GM10248 (cell line): ENCODE measurements at regions not wholly inside any gene's neighbourhood (a gene's known extent, or its start where the extent isn't known, plus 50 kb on each side); places are given as distances from the start of the nearest gene placed in this dataset.

ENCODE experiments used
- CTCF ChIA-PET: fragments of 300-600 bp; sonication (Branson Sonifier 250); formaldehyde crosslinking; extraction: SDS; loops from one replicate; lab custom pipeline; 2021; ENCODE audit warnings: antibody characterized with exemption; lab: Yijun Ruan, JAX
- POLR2A ChIA-PET: fragments of 350-650 bp; sonication (Branson Sonifier 250); formaldehyde crosslinking; extraction: SDS; loops from one replicate; lab custom pipeline; 2020; ENCODE audit warnings: antibody characterized with exemption; lab: Yijun Ruan, JAX
- DNase-seq: peaks from one replicate; pipeline ENCODE4 v3.0.0; 2012; ENCODE audit errors: extremely low spot score
- CTCF ChIP-seq: IDR thresholded peaks from 2 replicates; pipeline ENCODE4 v1.5.1; 2012; ENCODE audit warnings: mild to moderate bottlenecking, low read depth; ENCODE audit errors: extremely low read depth, missing control alignments, control extremely low read depth

GRCh38 chr1:98336472-98337083 is 324.9 kb upstream of the SNX7 start:
- ChIA-PET CTCF (no interaction called here), POLR2A (no interaction called here)
- DNase-seq, result no peak
- TF ChIP-seq CTCF, result no peak

- CTCF ChIA-PET, result interaction anchor here (2.2 kb wide), 1 partner anchor 9 kb away, joined by 5 read pairs; no protein-coding TSS in a partner anchor
- POLR2A ChIA-PET, result no interaction called here
- no peak for DNase-seq
- no peak for TF ChIP-seq CTCF
Measured at GRCh38 chr1:98333936-98334335, 327.6 kb upstream of the SNX7 start.

GRCh38 chr1:98333406-98333805 is 328.1 kb upstream of the SNX7 start:
- no peak for DNase-seq
- ChIA-PET POLR2A (no interaction called here), CTCF (interaction anchor here (2.2 kb wide), 1 partner anchor 9 kb away, joined by 5 read pairs; no protein-coding TSS in a partner anchor)
- no peak for TF ChIP-seq CTCF

GRCh38 chr1:98331718-98332311 is 329.7 kb upstream of the SNX7 start:
- ChIA-PET POLR2A (no interaction called here), CTCF (no interaction called here)
- TF ChIP-seq CTCF, result no peak
- no peak for DNase-seq

GRCh38 chr1:98331243-98331642 is 330.3 kb upstream of the SNX7 start:
- CTCF ChIA-PET, result no interaction called here
- no peak for DNase-seq
- no peak for TF ChIP-seq CTCF
- POLR2A ChIA-PET, result no interaction called here

- no peak for TF ChIP-seq CTCF
- ChIA-PET CTCF (no interaction called here), POLR2A (no interaction called here)
- DNase-seq, result no peak
Measured at GRCh38 chr1:98330224-98330623, 331.3 kb upstream of the SNX7 start.

GRCh38 chr1:98328855-98329254 is 332.7 kb upstream of the SNX7 start:
- no peak for DNase-seq
- POLR2A ChIA-PET, result no interaction called here
- no peak for TF ChIP-seq CTCF
- CTCF ChIA-PET, result no interaction called here
